HCT116 (cell line): ENCODE measurements at regions not wholly inside any gene's neighbourhood (a gene's known extent, or its start where the extent isn't known, plus 50 kb on each side); places are given as distances from the start of the nearest gene placed in this dataset.

Source experiments
- CEBPB ChIP-seq: IDR thresholded peaks from 2 replicates; pipeline ENCODE4 v1.6.1; 2012; ENCODE audit warnings: low read depth
- EGR1 ChIP-seq: IDR thresholded peaks from 2 replicates; pipeline ENCODE4 v1.6.1; 2012; ENCODE audit warnings: low read depth
- EZH2 ChIP-seq: fragments of 200-600 bp; sonication (generic); IDR thresholded peaks from 2 replicates; pipeline ENCODE4 v1.6.1; 2017; ENCODE audit warnings: antibody characterized with exemption, mixed run types
- EZH2phosphoT487 ChIP-seq: fragments of 200-600 bp; IDR thresholded peaks from 2 replicates; pipeline ENCODE4 v1.6.1; 2018; ENCODE audit warnings: antibody characterized with exemption, borderline replicate concordance
- JUND ChIP-seq: IDR thresholded peaks from 2 replicates; pipeline ENCODE4 v1.6.1; 2012
- POLR2A ChIP-seq: IDR thresholded peaks from 2 replicates; pipeline ENCODE4 v1.7.0; 2011; ENCODE audit warnings: borderline replicate concordance; ENCODE audit not compliant: insufficient read depth, insufficient read length; ENCODE audit errors: extremely low read depth
- POLR2AphosphoS5 ChIP-seq: IDR thresholded peaks from 2 replicates; pipeline ENCODE4 v1.6.1; 2011; ENCODE audit warnings: mild to moderate bottlenecking, low read depth, low read length, moderate library complexity
- RAD21 ChIP-seq: IDR thresholded peaks from 2 replicates; pipeline ENCODE4 v1.6.1; 2012; ENCODE audit warnings: low read depth, mild to moderate bottlenecking
- SIN3A ChIP-seq: IDR thresholded peaks from 2 replicates; pipeline ENCODE4 v1.6.1; 2012; ENCODE audit warnings: low read depth
- TCF7L2 ChIP-seq: IDR thresholded peaks from 2 replicates; pipeline ENCODE4 v1.7.0; 2011; ENCODE audit warnings: borderline replicate concordance, inconsistent platforms; ENCODE audit not compliant: insufficient read depth, insufficient read length; ENCODE audit errors: extremely low read depth
- YY1 ChIP-seq: IDR thresholded peaks from 2 replicates; pipeline ENCODE4 v1.6.1; 2011; ENCODE audit warnings: low read length, low read depth, moderate library complexity, mild to moderate bottlenecking; ENCODE audit not compliant: insufficient replicate concordance; ENCODE audit errors: extremely low read depth
- ZFX ChIP-seq: fragments of 450-650 bp; IDR thresholded peaks from 2 replicates; pipeline ENCODE4 v1.6.1; 2017
- TF ChIP-seq, protein P1 (sequence below), 3 experiments: fragments of 200-600 bp in 1 of 3; sonication (generic) in 1 of 3; IDR thresholded peaks in 2 of 3; conservative IDR thresholded peaks in 1 of 3; 2 replicates each; pipeline ENCODE4 v1.5.1; 2012 to 2017; ENCODE audit warnings: low read depth in 2 of 3, low read length in 2 of 3, antibody characterized with exemption in 1 of 3, borderline replicate concordance in 1 of 3, control low read depth in 1 of 3, mild to moderate bottlenecking in 1 of 3, mixed read lengths in 1 of 3, mixed run types in 1 of 3, moderate library complexity in 1 of 3; ENCODE audit not compliant: insufficient read depth in 1 of 3
- TF ChIP-seq, protein P2 (sequence below): IDR thresholded peaks from 2 replicates; pipeline ENCODE4 v1.6.1; 2012; ENCODE audit warnings: low read depth

DNA sequence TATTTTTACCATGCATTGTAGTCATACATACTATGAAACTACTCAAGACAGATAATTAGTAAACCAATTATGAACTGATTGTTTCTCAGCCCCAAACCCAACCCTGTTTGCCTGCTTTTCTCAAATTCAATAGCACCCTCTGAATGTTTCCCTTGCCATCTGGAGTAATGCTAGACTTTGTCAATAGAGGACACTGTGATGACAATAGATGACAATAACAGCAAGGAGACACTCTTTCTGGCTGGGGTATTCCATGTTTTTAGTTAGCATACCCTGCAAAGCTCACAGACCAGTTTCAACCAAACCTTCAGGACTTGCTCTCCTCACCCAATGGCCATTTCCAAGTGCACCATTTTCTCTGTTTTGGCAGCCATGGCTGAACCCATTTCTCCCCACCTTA lies 108.5 kb upstream of the LRRC7 start:
- TF ChIP-seq, protein P1, sequence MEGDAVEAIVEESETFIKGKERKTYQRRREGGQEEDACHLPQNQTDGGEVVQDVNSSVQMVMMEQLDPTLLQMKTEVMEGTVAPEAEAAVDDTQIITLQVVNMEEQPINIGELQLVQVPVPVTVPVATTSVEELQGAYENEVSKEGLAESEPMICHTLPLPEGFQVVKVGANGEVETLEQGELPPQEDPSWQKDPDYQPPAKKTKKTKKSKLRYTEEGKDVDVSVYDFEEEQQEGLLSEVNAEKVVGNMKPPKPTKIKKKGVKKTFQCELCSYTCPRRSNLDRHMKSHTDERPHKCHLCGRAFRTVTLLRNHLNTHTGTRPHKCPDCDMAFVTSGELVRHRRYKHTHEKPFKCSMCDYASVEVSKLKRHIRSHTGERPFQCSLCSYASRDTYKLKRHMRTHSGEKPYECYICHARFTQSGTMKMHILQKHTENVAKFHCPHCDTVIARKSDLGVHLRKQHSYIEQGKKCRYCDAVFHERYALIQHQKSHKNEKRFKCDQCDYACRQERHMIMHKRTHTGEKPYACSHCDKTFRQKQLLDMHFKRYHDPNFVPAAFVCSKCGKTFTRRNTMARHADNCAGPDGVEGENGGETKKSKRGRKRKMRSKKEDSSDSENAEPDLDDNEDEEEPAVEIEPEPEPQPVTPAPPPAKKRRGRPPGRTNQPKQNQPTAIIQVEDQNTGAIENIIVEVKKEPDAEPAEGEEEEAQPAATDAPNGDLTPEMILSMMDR (IDR thresholded peaks at IDR 0.05 in 2 of 3, conservative IDR thresholded peaks at IDR 0.05 in 1 of 3; ENCODE audit: borderline replicate concordance in 1 of 3, insufficient read depth in 1 of 3, low read depth in 2 of 3, low read length in 2 of 3): no peak
- no peak for TF ChIP-seq ZFX
- TF ChIP-seq EZH2: no peak
- TF ChIP-seq POLR2A: no peak
- TF ChIP-seq CEBPB: no peak
- TF ChIP-seq YY1: no peak
- no peak for TF ChIP-seq POLR2AphosphoS5
- TF ChIP-seq EGR1: no peak
- TF ChIP-seq EZH2phosphoT487: no peak
- no peak for TF ChIP-seq SIN3A
- TF ChIP-seq, protein P2, sequence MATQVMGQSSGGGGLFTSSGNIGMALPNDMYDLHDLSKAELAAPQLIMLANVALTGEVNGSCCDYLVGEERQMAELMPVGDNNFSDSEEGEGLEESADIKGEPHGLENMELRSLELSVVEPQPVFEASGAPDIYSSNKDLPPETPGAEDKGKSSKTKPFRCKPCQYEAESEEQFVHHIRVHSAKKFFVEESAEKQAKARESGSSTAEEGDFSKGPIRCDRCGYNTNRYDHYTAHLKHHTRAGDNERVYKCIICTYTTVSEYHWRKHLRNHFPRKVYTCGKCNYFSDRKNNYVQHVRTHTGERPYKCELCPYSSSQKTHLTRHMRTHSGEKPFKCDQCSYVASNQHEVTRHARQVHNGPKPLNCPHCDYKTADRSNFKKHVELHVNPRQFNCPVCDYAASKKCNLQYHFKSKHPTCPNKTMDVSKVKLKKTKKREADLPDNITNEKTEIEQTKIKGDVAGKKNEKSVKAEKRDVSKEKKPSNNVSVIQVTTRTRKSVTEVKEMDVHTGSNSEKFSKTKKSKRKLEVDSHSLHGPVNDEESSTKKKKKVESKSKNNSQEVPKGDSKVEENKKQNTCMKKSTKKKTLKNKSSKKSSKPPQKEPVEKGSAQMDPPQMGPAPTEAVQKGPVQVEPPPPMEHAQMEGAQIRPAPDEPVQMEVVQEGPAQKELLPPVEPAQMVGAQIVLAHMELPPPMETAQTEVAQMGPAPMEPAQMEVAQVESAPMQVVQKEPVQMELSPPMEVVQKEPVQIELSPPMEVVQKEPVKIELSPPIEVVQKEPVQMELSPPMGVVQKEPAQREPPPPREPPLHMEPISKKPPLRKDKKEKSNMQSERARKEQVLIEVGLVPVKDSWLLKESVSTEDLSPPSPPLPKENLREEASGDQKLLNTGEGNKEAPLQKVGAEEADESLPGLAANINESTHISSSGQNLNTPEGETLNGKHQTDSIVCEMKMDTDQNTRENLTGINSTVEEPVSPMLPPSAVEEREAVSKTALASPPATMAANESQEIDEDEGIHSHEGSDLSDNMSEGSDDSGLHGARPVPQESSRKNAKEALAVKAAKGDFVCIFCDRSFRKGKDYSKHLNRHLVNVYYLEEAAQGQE: no peak
- no peak for TF ChIP-seq JUND
- TF ChIP-seq RAD21: no peak
- TF ChIP-seq TCF7L2: no peak
